ENCODE measurements at regions not wholly inside any gene's neighbourhood (a gene's known extent, or its start where the extent isn't known, plus 50 kb on each side); places are given as distances from the start of the nearest gene placed in this dataset.

- Histone ChIP-seq H3K9ac (ENCODE audit: insufficient read depth, low read depth, low read length) (no peak overlapping the region), H2AFZ (ENCODE audit: low read length) (no peak overlapping the region), H3K9me3 (ENCODE audit: low read length) (peaks cover 4% of the 10 kb centered on the region; the same call in 1 of the 2 replicates), H3K27ac (ENCODE audit: extremely low read length, insufficient read depth, low read length) (no peak overlapping the region), H3K79me2 (ENCODE audit: insufficient read depth, low read length) (no peaks in the 10 kb centered on the region), H3K4me3 (replicated peaks in 1 of 3; ENCODE audit: insufficient read depth in 1 of 3, low read depth in 2 of 3, low read length in 3 of 3) (no peak overlapping the region), H4K20me1 (ENCODE audit: insufficient read depth, low read length) (no peaks in the 10 kb centered on the region), H3K4me1 (ENCODE audit: insufficient read depth, low read length) (peaks cover 7% of the 10 kb centered on the region), H3K4me2 (ENCODE audit: low read depth, low read length) (no peak overlapping the region), H3K36me3 (replicated peaks in 1 of 2; ENCODE audit: control insufficient read depth in 1 of 2, insufficient read depth in 2 of 2, low read length in 2 of 2) (no peaks in the 10 kb centered on the region), H3K27me3 (ENCODE audit: control insufficient read depth in 1 of 2, insufficient read depth in 2 of 2, low read length in 2 of 2) (no peaks in the 10 kb centered on the region)
- no peak for FAIRE-seq
- CTCF ChIA-PET (ENCODE audit: low intra/inter-chr PET ratio, low total read pairs) = interaction anchor here (1.1 kb wide), 1 partner anchor 22 kb away, joined by 3 read pairs; no protein-coding TSS in a partner anchor
- POLR2A ChIA-PET = interaction anchor here (1.0 kb wide), 1 partner anchor 14 kb away, joined by 3 read pairs; no protein-coding TSS in a partner anchor
- BruUV-seq (replicated peaks) = no TSS peak
- in situ Hi-C loops (cut with HindIII; ENCODE audit: extremely low pct_ligation_motif_present, low pct_unique_long_range_greater_than_20kb) (loop anchor here (25.0 kb wide), 1 partner anchor 874 kb away; no protein-coding TSS in a partner anchor), intact Hi-C loops (cut with micrococcal nuclease; ENCODE audit: unreplicated experiment) (no loop called here)
- no peak for DNase-seq (ENCODE audit: low spot score)
- ATAC-seq = no peak
- TF ChIP-seq ARNT2 (CRISPR knock-in tag; IDR thresholded peaks at IDR 0.05; ENCODE audit: low read depth) (no peak), STAG1 (CRISPR knock-in tag; IDR thresholded peaks at IDR 0.05) (peak; percentile 32)
Measured at GRCh38 chrX:46386511-46386910, 158.7 kb downstream of the ZNF674 start.

GRCh38 chrX:46383006-46383405 is 162.2 kb downstream of the ZNF674 start:
- DNase-seq (ENCODE audit: low spot score) (no peak), ATAC-seq (no peak), FAIRE-seq (no peak)
- BruUV-seq (replicated peaks) = no TSS peak
- Histone ChIP-seq H3K4me1 (ENCODE audit: insufficient read depth, low read length) (peaks cover 16% of the 10 kb centered on the region), H3K36me3 (replicated peaks in 1 of 2; ENCODE audit: control insufficient read depth in 1 of 2, insufficient read depth in 2 of 2, low read length in 2 of 2) (no peaks in the 10 kb centered on the region), H3K4me2 (ENCODE audit: low read depth, low read length) (no peak overlapping the region), H3K9me3 (ENCODE audit: low read length) (no peaks in the 10 kb centered on the region), H4K20me1 (ENCODE audit: insufficient read depth, low read length) (no peaks in the 10 kb centered on the region), H3K9ac (ENCODE audit: insufficient read depth, low read depth, low read length) (no peak overlapping the region), H3K27me3 (ENCODE audit: control insufficient read depth in 1 of 2, insufficient read depth in 2 of 2, low read length in 2 of 2) (no peaks in the 10 kb centered on the region), H3K4me3 (replicated peaks in 1 of 3; ENCODE audit: insufficient read depth in 1 of 3, low read depth in 2 of 3, low read length in 3 of 3) (no peak overlapping the region), H3K79me2 (ENCODE audit: insufficient read depth, low read length) (no peaks in the 10 kb centered on the region), H3K27ac (ENCODE audit: extremely low read length, insufficient read depth, low read length) (no peak overlapping the region), H2AFZ (ENCODE audit: low read length) (no peak overlapping the region)
- intact Hi-C loops (cut with micrococcal nuclease; ENCODE audit: unreplicated experiment) (no loop called here), in situ Hi-C loops (cut with HindIII; ENCODE audit: extremely low pct_ligation_motif_present, low pct_unique_long_range_greater_than_20kb) (loop anchor here (25.0 kb wide), 1 partner anchor 871 kb away; no protein-coding TSS in a partner anchor)
- ChIA-PET CTCF (ENCODE audit: low intra/inter-chr PET ratio, low total read pairs) (no interaction called here), POLR2A (no interaction called here)
- no CpG with 5 or more reads among the region's 2 CpGs for WGBS (ENCODE audit: low lambda C conversion rate)
- no peak for TF ChIP-seq ZFP41 (CRISPR knock-in tag; IDR thresholded peaks at IDR 0.05; ENCODE audit: borderline replicate concordance)
- no peak for TF ChIP-seq TIGD3 (CRISPR knock-in tag; IDR thresholded peaks at IDR 0.05; ENCODE audit: borderline replicate concordance)
- no peak for TF ChIP-seq ZNF460 (CRISPR knock-in tag; IDR thresholded peaks at IDR 0.05; ENCODE audit: borderline replicate concordance)
- TF ChIP-seq FOXA1 (IDR thresholded peaks at IDR 0.05) = no peak
- TF ChIP-seq FOXA1 (CRISPR knock-in tag; IDR thresholded peaks at IDR 0.05) = no peak
- no peak for TF ChIP-seq THAP9 (CRISPR knock-in tag; IDR thresholded peaks at IDR 0.05; ENCODE audit: borderline replicate concordance)
- TF ChIP-seq SIN3A (IDR thresholded peaks at IDR 0.05; ENCODE audit: borderline replicate concordance, low read depth, low read length) = no peak
- TF ChIP-seq SP2 (CRISPR knock-in tag; IDR thresholded peaks at IDR 0.05) = no peak
- no peak for TF ChIP-seq MYPOP (CRISPR knock-in tag; IDR thresholded peaks at IDR 0.05)
- TF ChIP-seq SMAD3 (CRISPR knock-in tag; IDR thresholded peaks at IDR 0.05) = no peak
- no peak for TF ChIP-seq SALL1 (CRISPR knock-in tag; IDR thresholded peaks at IDR 0.05)
- no peak for TF ChIP-seq XRCC5 (optimal IDR thresholded peaks at IDR 0.05; ENCODE audit: low read length)
- no peak for TF ChIP-seq HOXD1 (CRISPR knock-in tag; IDR thresholded peaks at IDR 0.05)
